HG03342 (cell line): ENCODE measurements at regions not wholly inside any gene's neighbourhood (a gene's known extent, or its start where the extent isn't known, plus 50 kb on each side); places are given as distances from the start of the nearest gene placed in this dataset.
"Not testable (repeated sequence)": the region's sequence is repeated elsewhere in the genome, so short reads cannot be mapped to it uniquely, and the experiment has no call there.

ENCODE experiments used
- ATAC-seq: cut with Tn5 transposase; IDR thresholded peaks from one replicate; pipeline ENCODE4 v1.9.1; 2021; ENCODE audit warnings: mild to moderate bottlenecking, moderate library complexity; ENCODE audit not compliant: unreplicated experiment

- ATAC-seq, result no peak
These were observed 635.1 kb upstream of the DDX18 start for GRCh38 chr2:117179405-117179804.

DNA sequence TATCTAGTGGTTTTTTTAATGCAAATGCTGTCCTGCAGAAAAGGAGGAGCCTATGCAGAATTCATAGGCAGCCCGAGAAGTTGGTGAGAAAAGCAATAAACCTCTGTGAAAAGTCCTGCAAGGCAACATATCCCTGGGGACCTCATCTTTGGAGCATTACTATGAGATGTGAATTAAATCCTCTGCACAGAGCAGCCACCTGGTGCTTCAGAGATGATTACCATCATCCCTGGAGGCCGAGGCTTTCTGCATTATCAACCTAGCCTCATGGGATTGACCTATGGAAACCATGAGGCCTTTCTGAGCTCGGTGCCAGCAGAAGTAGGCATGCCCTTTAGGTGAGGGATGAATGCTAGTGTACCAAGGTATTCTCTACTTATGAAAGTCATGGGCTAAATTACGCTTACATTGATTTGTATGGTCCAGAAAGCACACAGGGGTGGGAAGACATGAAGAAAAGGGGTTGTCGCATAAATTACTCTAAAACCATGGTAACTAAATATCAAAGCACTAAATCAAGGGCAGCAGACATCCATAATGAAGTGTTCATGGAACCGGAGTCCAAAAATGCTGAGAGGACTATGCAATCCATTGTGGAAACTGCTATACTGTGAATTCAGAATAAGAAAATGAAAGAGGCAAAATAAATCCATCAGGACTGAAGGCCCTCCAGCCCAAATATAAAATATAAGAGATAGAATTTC is 623.5 kb upstream of the DDX18 start:
- no peak for ATAC-seq

- ATAC-seq, result no peak
These were observed 619.1 kb upstream of the DDX18 start for GRCh38 chr2:117195381-117195780.

DNA sequence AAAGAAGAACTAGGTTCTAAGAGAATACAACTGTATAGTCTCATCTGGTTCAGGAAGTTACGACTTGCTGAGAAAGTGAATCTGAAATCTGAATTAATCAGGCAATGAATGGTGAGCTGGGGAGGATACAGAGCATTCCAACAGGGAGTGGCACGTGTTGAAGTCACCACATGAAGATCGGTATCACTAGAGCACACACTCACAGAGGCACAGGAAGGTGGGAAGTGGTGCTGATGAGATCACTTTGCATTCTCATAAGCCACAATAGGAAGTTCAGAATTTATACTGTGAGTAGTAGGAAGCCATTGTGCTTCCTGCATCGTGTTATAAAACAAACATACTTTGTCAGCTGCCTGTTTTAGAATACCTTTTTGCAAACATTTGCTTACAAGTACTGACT is 615.0 kb upstream of the DDX18 start:
- no peak for ATAC-seq

DNA sequence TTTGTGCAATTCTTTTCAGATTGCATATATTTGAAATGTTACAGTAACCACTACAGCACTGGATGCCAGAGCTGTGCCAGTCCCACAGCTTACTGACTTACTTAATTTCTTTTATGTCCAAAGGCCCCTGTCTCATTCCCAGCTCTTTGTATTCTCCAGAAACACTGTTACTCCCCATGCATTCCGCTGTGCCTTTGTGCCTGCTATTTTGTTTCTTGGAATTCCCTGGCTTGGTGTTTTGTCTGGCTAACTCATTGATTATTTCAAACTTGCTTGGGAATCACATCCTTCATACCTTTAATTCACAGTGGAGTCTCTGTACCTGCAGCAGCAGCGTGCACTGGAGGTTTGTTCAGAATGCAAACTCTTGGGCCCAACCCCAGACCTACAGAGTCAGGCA is 601.9 kb upstream of the DDX18 start:
- no peak for ATAC-seq

GRCh38 chr2:117217145-117217544 is 597.3 kb upstream of the DDX18 start:
- ATAC-seq, result no peak

DNA sequence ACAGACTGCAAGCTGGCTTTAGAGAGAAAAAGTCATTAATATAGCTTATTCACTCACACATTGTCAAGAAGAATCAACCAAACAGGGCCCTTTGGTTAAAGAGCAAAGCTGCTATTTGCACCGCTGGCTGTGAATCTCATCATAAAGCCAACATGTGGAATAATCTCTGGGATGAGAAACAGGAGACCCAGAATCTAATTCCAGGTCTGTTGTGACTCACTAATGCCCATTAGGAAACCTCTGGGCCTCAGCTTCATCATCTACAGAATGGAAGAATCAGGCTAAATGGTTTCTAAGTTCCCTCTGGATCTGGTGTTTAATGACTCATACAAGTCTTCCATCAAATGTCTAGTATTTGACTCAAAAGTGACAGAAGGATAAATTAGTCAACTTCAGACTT is 591.7 kb upstream of the DDX18 start:
- no peak for ATAC-seq

DNA sequence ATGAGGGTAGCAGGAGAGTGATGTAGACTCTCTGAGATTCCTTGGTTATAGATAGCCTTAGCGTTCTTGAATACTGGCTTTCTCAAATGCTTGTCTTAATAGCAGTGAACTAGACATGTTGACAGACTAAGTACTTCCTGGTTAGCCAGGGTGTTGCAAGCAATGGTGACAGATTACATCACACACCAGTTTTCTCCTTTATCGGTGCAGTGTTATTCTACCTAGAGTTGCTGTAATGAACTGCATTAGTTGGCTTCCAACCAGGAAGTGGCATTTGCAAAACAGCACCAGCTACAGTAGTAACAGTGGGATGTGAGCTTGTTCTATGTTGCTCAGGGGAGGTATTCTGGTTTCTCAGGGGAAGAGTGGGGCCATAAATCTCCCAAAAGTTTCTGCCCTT is 582.2 kb upstream of the DDX18 start:
- ATAC-seq, result no peak

GRCh38 chr2:117257362-117257761 is 557.1 kb upstream of the DDX18 start:
- ATAC-seq, result no peak

DNA sequence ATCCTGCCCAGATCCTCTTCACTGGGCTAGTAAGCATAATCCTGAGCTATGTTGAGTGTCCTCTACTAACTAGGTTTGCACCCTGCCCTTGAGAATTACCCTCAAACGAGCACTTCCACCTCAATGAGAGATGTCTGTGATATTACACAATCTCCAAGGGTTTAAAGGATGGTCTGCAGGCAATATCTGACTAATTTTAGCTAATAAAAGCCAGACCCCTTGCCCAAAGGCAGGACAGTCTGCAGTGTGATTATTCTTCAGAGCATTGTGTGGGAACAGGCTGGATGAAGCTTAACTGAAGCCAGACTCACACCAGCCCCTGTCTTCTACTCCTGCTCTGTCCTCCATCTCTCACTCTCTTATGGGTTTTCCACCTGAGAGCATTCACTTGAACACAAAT is 544.9 kb upstream of the DDX18 start:
- ATAC-seq, result no peak

DNA sequence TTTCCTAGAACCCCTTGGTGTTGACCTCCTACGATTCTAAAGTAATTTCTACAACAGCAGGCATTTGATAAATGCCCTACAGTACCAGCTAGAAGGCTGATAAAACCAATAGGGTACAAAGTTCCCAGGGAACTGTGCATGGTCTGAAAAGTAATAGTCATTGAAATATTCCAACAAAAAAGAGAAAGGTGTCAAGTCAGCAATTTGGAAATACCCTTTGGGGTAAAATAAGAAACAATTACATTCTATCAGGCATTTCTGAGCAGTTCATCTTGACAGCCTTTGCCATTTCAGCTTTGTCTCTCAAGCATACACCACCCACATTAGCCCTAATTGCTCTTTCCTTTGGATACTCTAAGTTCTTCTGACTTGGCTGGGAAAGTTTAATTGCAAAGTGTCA is 542.9 kb upstream of the DDX18 start:
- no peak for ATAC-seq

GRCh38 chr2:117273009-117273671 is 541.4 kb upstream of the DDX18 start:
- ATAC-seq, result no peak

- no peak for ATAC-seq
These were observed 521.5 kb upstream of the DDX18 start for GRCh38 chr2:117293012-117293411.

DNA sequence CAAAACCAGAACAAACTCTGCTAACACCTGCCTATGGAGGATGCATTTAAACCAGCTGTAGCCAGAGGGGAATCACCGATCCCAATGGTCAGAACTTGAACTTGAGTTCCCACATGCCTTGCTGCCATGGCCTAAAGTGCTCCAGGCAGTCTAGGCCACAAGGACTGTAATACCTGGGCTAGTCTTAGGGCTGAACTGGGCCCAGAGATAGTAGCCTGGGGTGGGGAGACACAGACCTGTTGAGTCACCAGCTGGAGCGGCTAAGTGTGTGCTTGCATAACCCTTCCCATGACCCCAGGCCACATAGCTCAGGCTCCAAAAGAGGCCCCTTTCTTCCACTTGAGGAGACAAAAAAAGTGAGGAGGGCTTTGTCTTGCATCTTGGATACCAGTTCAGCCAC is 515.0 kb upstream of the DDX18 start:
- ATAC-seq, result no peak

DNA sequence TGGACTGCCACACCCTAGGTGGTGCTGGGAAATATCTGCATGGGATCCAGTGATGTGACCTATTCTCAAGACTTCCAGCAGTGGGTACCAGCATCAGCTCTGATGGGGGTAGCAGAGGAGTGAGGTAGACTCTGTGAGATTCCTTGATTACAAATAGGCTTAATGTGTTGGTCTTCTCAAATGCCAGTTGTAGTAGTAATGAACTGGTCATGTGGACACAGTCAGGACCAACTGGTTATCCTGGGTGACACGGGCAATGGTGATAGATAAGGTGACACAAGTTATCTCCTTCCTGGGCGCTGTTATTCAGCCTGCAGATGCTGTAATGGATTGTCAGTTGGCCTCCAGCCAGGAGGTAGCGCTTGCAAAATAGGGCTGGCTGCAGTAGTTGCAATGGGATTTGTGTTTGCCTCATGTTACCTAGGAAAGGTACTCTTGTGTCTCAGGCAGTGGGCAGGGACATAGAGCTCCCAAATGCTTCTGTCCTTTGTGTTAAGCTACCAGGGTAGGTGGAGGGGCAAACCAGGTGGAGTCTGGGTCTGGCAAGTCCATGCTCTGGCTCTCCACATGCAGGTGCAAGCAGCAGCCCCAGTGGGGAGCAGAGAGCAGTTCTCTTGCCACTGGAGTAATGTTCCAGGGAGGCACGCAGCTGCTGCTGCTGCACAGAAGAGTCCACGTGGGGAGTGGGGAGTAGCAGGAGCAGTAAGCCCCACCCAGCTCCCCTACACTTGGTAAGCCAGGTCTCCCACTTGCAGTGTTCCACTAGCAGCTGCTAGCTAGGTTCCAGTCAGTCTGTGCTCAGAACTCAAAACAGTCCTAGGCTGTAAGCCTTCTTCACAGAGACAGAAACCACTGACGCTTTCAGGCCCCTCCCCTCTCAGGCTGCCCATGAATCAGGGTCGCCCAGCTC is 505.4 kb upstream of the DDX18 start:
- ATAC-seq, result no peak

DNA sequence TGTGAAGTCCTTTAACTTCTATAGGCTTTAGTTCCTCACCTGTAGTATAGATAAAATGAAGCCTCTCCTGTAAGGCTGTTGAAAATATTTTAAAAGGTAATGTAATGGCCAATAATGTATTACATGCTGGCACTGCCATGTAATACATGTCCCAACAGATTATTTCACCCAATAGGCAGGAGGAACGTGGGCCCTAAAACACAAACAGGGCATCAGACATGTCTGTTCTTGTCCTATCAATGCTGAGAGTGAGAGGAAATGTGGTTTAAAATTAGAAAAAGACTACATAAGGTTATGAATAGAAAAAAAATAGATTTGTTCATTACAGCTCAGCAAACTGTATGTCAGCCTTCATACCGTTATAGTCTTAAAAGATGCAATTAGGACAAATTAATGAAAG is 492.7 kb upstream of the DDX18 start:
- no peak for ATAC-seq

DNA sequence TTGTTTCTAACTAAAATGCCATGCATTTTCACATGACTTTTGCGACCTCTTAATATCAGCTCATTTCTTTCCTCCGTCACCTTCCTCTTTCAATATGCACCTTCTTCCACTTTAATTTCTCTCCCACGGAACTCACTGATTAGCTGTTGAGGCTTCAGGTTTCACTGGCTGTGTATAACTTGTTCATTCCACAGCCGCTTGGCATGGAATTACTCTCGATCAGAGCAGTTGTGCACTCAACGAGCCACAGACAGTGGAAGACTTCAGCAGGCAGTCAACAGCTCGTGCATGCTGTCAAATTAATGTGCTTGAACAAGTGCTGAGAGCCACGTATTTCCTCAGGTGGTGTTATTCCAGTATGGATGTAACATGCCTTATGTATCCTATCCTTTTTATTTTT is 491.2 kb upstream of the DDX18 start:
- ATAC-seq, result no peak

DNA sequence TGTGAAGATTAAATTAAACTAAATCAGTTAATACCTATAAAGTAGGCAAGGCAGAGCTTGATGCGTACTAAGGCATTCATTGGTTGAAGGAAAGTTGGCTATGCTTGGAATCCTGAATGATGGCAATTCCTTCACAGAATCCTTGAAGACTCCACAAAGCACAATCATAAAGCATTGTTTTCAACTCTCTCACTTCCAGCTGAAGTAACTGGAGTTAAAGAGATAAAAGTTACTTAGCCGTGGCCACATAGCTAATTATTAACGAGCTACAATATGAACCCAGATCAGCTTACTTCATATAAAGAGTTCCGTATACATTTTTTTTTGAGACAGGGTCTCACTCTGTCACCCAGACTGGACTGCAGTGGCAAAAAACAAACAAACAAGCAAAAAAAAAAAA is 483.9 kb upstream of the DDX18 start:
- ATAC-seq, result no peak

- no peak for ATAC-seq
These were observed 478.5 kb upstream of the DDX18 start for GRCh38 chr2:117335967-117336366.

- ATAC-seq, result no peak
These were observed 478.0 kb upstream of the DDX18 start for GRCh38 chr2:117336496-117336895.

DNA sequence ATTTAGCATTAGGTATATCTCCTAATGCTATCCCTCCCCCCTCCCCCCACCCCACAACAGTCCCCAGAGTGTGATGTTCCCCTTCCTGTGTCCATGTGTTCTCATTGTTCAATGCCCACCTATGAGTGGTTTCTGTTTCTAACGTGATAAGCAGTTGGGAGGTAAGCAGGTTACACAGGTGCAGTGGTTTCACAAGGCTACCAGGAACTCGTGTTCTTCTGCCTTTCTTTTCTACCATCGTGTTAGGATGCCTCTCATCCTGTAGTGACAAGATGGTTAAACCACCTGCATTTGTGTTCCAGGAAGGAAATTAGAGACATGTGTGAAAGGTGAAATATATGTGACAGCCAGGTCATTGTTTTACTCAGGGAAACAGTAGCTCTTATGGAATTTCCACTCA is 476.5 kb upstream of the DDX18 start:
- ATAC-seq, result not testable (repeated sequence)

DNA sequence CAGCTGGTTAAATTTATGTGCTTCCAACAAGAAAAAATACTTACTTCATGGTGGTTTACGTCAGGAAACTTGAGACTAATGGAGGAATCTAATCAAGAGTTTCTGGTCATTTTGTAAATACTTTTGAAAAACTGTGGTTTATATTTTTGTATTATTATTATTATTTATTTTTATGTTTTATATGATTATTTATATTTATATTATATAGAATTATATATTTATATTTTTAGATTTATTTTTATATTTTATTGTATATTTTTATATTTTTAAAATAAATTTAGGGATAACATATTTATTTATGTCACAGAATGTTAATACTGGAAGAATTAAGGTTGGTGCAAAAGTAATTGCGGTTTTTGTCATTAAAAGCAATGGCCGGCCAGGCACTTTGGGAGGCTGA is 474.5 kb upstream of the DDX18 start:
- ATAC-seq, result no peak
